ENCODE measurements at regions not wholly inside any gene's neighbourhood (a gene's known extent, or its start where the extent isn't known, plus 50 kb on each side); places are given as distances from the start of the nearest gene placed in this dataset.
A peak's percentile ranks its signal among the peaks of the same experiment; 100 is the strongest.

DNA sequence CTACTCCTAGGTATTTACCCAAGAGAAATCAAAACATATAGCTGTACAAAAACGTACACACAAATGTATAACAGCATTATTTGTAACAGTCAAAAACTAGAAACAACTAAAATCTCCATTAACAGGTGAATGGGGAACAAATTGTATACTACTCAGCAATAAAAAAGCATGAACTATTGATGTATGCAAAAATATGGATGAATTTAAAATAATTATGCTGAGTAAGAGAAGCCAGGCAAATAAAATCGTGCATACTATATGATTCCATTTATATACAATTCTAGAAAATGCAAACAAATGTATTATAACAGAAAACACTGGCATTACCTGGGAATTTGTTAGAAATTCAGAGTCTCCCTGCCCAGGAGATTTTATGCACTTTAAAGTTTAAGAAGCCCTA is 150.1 kb downstream of the GDAP2 start:
- Histone ChIP-seq H3K36me3 (ENCODE audit: control insufficient read depth, insufficient read depth, low read length) (no peaks in the 10 kb centered on the region), H3K9me1 (ENCODE audit: insufficient read depth, low read length) (peaks cover 3% of the 10 kb centered on the region; the same call in 1 of the 2 replicates), H3K4me2 (ENCODE audit: low read depth, low read length) (no peak overlapping the region), H3K56ac (ENCODE audit: extremely low read depth, insufficient read depth, low read length) (no peak overlapping the region), H3K79me1 (ENCODE audit: low read depth in 1 of 2, low read length in 2 of 2) (no peaks in the 10 kb centered on the region), H4K8ac (ENCODE audit: low read depth in 2 of 2, low read length in 2 of 2) (no peak overlapping the region), H3K4ac (ENCODE audit: low read depth, low read length) (no peak overlapping the region), H4K5ac (ENCODE audit: low read depth, low read length) (no peak overlapping the region), H2BK120ac (ENCODE audit: low read depth, low read length) (no peak overlapping the region), H3K23ac (ENCODE audit: low read depth, low read length) (no peak overlapping the region), H2AFZ (replicated peaks; ENCODE audit: low read length, poor library complexity) (no peak overlapping the region), H2AK9ac (replicated peaks; ENCODE audit: low read depth, low read length, poor library complexity) (no peak overlapping the region), H3K4me1 (ENCODE audit: control insufficient read depth, insufficient read depth, low read length) (peaks cover 3% of the 10 kb centered on the region), H4K20me1 (ENCODE audit: insufficient read depth, low read length) (no peaks in the 10 kb centered on the region), H2BK5ac (ENCODE audit: low read depth, low read length, poor library complexity, severe bottlenecking) (no peak overlapping the region), H3K9me3 (ENCODE audit: control insufficient read depth, insufficient read depth, low read length) (no peaks in the 10 kb centered on the region), H3K14ac (replicated peaks; ENCODE audit: low read depth, low read length) (no peak overlapping the region), H3K9ac (ENCODE audit: low read depth, low read length) (no peak overlapping the region), H3K18ac (ENCODE audit: low read depth, low read length) (no peak overlapping the region), H3K27me3 (ENCODE audit: control insufficient read depth, insufficient read depth, low read length) (no peaks in the 10 kb centered on the region), H3K4me3 (ENCODE audit: insufficient read depth, low read depth, low read length) (no peak overlapping the region), H2BK20ac (ENCODE audit: low read depth, low read length) (no peak overlapping the region; the same call in 1 of the 2 replicates), H2BK15ac (ENCODE audit: low read depth, low read length) (no peak overlapping the region), H3K27ac (ENCODE audit: insufficient read depth, low read length) (no peak overlapping the region), H4K91ac (ENCODE audit: insufficient read depth, low read depth, low read length) (no peak overlapping the region), H2AK5ac (ENCODE audit: low read depth, low read length) (no peak overlapping the region)
- ChIA-PET POLR2A (ENCODE audit: unreplicated experiment) (no interaction called here), CTCF (no interaction called here)
- TF ChIP-seq FOS (IDR thresholded peaks at IDR 0.05; ENCODE audit: low read depth, low read length) (no peak), MAFK (IDR thresholded peaks at IDR 0.05; ENCODE audit: low read depth, low read length) (peak; percentile 32)
- ATAC-seq (ENCODE audit: low read depth) = no peak
- in situ Hi-C loops (cut with MboI; ENCODE audit: low sequenced_read_pairs) (no loop called here), intact Hi-C loops (cut with micrococcal nuclease) (no loop called here), dilution Hi-C loops (cut with HindIII; ENCODE audit: low sequenced_read_pairs, unreplicated experiment) (no loop called here)
- no CpG with 5 or more reads among the region's 2 CpGs for WGBS, 2 experiments (ENCODE audit: extremely low coverage in 2 of 2, insufficient read length in 1 of 2)
- no peak for DNase-seq
- BruUV-seq (replicated peaks) = no TSS peak

Data from IMR-90 (cell line).